NCI-H2196 (cell line): ENCODE measurements at regions not wholly inside any gene's neighbourhood (a gene's known extent, or its start where the extent isn't known, plus 50 kb on each side); places are given as distances from the start of the nearest gene placed in this dataset.

Source experiments
- DNase-seq: peaks from one replicate; lab custom pipeline; 2025; ENCODE audit not compliant: unreplicated experiment; lab: John Stamatoyannopoulos, UW

DNA sequence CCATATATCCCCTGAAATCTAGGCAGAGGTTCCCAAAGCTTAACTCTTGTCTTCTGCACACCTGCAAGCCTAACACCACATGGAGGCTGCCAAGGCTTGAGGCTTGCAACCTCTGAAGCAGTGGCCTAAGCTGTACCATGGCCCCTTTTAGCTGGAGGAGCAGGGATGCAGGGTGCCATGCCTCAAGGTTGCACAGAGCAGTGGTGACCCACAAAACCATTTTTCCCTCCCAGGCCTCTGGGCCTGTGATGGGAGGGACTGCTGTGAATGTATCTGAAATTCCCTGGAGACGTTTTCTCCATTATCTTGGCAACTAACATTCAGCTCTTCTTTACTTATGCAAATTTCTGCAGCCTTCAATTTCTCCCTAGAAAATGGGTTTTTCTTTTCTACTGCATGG, 210.0 kb upstream of the KITLG start:
- DNase-seq, result no peak

DNA sequence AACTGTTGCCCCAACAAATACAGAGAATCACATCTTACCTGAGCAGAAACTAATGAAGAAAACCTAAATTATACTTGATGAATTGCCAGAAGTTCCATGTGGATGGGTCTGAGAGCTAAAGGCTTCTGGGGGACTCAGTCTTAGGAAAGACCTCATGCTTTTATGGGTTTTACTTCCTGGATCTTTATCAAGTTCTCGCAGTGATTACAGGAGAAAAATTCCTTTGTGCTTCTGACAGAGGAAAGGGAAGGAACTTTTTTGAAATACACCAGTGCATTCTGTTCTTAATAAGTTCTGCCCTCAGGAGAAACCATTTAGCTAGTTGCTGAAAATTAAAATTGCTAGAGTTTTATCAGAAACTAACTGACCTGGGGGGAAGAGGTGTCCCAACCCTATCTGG, 203.9 kb upstream of the KITLG start:
- no peak for DNase-seq

DNA sequence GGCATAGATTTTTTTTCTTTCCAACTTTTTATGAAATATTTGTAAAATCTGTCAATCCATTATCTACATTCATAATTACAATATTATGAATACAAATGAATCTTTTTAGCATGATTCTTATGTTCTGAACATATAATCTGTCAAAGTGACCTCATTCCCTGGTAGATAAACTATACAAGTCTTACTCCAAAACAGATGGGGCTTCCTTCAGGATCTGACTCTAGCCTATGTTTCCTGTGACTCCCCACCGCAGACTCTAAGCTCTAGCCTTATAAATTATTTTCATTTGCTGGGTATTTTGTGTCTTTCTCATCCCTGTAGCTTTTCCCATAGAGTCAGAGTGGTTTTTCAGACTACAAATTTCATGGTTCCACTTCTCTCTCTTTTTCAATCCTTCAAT, 202.1 kb upstream of the KITLG start:
- DNase-seq, result no peak

DNA sequence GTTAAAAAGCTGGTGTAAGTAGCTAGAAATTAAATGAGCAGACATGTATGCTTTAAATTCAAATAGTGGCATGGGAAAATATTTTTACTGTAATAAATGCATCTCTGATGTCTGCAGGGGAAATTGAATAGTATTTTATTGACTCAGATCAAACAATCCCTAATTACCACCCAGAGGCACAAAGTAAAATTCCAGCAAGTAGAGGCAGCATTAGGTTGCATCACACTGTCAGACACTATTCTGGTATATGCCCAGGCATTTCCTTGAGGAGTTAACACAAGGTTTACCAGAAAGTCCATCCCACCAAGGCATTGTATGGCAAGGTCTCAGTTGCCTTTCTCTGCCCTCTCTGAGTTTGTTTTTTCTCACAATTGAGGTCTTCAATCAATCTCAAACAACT, 201.6 kb upstream of the KITLG start:
- DNase-seq, result no peak

DNA sequence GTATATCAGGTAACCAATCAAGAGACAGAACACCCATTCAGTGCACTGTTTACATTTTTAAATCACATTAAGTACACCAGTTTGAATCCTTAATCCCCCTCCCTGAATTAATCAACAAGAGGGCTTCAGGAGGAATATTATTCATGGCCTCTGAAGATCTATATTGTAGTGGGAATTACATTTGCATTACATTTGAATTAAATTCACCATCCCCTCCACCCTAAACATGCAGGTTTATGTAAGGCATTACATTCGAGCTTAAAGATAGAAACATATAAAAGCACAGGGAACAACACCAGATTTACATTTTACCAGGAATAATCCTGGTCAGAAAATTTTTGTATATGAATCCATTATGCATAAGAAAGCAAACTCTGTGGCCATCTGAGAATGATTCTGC, 197.8 kb upstream of the KITLG start:
- no peak for DNase-seq

DNA sequence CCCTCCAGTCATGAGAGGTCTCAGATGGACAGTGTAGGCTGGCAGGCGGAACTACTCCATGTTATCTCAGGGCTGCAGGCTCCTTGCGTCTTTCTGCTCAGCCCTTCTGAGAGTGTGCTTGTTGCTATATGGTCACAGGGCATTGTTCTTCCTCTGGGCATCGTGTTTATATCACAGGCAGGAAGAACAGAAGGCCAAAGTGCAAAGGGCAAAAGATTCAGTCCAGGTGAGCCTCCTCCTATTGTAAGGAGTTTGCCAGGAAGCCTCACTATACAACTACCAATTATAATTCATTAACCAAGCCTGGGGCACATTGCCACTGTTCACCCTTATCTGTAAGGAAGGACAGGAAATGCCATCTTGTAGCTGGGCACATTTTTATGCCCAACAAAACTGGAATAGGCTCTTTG, 195.5 kb upstream of the KITLG start:
- DNase-seq, result no peak

DNA sequence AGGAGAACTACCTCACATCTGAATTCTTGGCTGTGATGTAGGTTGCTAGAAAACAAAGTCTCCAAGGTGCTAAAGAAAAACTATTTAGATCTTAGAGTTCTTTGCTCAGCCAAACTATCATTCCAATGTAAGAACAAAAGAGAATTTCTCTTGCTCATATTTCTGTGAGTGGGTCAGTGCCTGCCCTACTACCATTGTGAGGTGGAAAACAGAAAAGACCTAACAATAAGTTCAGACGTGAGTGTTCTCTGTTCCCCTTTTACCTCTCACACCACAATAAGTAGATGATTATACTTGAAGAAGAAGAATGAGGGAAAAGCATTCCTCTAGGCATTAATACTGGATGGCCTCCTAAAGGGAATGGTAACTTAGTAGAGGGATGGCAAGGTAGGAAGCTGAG, 187.4 kb upstream of the KITLG start:
- DNase-seq, result no peak

DNA sequence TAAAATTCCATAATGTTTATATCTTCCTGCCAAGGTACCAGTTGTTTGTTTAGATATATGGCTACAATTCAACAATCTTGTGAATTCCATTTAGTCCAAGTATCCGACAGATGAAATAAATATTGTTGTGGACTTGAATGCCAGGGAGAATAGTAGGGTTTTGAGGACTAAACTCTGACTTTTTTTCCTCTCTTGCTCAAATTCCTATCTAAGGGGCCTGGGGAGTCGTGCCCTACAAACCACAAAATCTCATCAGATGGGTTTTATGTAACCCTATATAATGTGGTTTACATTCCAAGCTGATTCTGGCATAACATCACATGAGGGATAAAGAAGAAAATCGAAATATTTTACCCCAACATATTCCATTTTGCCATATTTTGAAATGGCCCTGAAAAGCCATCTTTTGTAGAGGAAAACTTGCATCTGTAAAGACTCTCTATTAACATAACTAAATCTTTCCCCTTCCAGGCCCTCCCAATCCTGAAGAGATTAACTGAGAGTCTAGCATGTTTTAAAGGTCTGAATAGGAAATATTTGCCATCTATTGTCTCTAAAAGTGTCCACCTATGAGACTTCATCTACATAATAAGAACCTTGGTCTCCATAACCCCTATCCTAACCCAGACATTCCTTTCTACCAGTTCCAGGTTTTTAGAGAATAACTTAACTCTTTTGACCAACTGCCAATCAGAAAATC, 184.7 kb upstream of the KITLG start:
- no peak for DNase-seq

DNA sequence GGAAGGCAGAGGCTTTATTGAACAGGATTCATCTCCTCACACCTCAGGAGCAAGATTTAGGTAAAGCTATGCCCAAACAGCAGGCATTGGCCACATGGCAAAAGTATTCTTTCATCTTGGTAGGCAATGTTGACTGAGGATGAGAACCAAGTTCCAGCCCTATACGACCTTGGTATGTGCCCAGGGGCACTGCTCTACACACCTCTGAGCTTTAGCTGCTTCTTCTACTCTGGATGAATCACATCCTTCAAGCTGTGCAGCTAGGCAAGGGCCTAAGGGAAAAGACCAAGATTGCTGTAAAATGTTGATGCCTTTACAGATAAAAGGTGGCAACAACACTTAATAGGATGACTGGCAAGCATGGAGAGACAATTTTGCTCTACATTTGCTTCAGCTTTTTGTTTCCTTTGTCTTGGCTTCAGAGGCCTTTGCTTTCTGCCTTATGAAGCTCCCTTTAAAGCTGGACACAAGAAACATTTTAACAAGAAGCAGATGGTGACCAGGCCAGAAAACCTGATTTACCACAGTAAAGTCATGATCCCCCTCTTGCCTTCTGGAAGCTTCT, 183.3 kb upstream of the KITLG start:
- no peak for DNase-seq

DNA sequence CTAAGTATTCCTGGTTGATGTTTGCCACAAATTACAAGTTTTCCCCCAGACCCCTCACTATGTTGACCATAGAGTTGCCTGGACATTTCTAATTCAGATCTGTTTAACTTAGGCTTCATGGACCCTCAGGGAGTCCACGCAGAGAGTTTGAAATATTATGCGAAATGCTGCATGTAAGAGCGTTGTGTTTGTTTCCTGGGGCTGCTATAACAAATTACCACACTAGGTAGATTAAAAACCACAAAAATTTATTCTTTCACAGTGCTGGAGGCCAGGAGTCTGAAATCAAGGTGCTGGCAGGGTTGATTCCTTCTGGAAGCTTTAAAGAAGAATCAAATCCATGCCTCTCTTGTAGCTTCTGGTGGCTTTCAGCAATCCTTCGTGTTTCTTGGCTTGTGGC, 177.9 kb upstream of the KITLG start:
- no peak for DNase-seq

DNA sequence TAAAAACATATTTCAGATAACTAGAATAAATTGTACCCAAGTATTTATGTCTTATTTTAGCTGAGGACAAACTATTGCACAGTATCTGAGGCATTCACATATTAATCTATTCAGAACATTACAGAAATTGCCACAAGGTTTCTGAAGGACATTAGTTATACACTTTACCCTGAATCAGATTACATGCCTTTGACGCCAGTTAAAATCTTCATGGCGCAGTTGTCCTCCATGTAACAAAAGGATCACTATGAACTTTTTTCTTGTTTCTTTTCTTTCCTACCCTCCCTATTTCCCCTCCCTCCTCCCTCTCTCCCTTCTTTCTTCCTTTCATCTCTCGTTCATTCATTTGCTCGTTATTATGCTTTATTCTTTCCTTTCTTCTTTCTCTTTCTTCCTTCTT, 176.6 kb upstream of the KITLG start:
- no peak for DNase-seq

DNA sequence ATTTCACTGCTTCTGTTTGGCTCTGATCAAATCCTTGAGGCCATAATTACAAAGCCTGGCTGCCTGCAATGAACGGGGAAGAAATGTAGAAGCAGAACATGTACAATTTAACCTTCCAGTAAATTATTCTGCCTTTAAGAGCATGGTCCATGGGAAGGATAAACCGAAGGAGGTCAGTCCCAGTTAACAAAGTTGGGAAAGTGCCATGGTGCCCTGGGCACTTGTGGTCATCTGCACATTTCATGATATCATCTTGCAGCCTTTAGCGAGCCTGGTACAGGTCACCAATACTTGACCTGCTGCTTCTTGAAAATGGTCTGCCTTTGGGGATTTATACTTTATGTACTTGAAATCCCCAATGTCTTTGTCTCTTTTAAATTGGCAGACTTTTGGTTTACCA, 175.9 kb upstream of the KITLG start:
- peak; percentile 14 for DNase-seq

DNA sequence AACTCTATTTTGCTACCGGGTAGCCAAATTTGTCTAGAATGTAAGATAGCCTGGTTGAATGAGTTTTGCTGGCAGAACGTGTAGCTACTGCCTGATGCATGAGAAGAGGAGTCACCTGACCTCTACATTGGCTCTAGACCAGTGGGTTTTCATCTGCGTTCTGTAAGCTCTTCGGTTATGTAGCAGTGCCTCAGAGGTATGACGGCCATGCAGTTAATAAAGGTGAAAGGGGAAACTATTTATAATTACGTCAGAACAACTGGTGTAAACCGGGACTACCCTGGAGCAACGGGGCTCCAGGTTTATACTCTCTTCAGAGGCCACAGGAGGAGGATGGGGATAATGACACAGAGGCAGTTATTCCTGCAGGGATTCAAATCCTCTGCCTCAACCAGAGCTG, 173.4 kb upstream of the KITLG start:
- no peak for DNase-seq

DNA sequence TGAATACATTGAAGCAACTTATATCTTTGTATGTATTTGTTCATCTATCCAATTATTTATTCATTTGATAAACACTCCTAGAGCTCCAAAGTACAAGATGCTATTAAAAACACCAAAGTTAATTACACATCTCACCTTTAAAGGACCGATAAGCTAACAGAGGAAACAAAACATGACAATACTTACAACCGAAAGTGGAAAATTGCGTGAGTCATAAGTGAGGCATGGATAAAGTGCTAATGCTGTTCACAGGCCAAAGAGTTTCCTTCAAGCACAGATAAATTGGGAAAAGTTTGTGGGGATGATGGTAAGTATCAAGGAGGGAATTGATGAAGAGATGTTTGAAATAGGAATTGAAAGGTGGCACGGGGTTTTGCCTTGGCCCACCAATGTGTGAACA, 172.8 kb upstream of the KITLG start:
- no peak for DNase-seq

DNA sequence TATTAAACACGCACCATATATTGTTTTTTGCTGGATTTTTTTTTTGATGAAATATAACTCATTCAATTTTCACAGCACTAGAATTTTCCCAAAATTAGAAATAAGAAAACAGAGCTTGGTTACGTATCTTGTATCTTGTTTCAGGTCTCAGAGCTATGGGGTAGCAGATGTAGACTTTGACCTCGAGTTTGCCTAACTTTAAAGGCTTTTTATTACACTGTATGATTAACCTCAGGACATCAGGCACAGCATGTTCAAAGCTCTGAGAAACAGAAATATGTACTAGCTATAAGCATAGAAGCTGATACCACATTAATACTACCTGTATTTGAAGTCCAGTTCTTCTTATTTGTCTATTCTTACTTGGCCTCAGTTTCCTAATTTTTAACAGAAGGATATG, 171.9 kb upstream of the KITLG start:
- no peak for DNase-seq

DNA sequence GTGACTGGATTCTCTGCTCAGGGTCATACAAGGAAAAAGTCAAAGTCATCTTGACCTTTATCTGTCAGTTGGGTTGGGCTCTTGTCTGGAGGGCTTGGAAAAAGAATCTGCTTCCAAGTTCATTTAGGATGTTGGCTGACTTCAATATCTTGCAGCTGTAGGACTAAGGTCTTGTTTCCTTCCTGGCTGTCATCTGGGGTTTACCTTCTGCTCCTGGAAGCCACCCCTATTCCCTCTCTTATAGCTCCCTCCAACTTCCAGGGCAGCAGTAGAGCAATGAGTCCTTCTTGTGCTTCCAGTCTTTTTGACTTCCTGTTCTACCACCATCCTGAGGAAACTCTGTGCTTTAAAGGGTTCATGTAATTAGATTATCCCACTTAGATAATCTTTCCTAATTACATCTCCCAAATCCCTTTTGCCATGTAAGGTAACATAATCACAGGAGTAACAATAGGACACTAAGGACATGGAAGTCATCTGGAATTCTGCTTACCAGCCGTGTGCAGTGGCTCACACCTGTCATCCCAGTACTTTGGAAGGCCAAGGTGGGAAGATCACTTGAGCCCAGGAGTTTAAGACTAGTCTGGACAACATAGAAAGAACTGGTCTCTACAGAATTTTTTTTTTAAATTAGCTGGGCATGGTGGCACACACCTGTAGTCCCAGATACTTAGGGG, 170.7 kb upstream of the KITLG start:
- DNase-seq, result no peak

DNA sequence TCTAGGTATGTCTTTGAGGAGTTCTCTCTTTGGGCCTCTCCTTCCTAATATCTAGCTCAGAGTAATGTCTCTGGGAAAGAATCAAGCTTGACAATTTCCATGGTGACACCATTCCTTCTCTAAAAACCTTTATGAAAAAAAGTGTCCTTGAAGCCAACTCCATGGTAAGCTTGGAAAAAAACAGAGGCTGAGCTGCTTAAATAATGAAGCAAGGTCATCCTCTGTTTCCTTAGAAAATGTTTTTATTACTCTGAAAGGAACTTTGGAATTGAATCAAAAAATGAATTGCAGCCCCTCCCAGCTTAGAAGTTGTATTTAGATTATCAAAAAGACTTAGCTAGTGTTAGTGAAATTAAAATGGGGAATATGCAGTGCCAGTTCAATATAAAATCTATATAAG, 166.1 kb upstream of the KITLG start:
- DNase-seq, result no peak

DNA sequence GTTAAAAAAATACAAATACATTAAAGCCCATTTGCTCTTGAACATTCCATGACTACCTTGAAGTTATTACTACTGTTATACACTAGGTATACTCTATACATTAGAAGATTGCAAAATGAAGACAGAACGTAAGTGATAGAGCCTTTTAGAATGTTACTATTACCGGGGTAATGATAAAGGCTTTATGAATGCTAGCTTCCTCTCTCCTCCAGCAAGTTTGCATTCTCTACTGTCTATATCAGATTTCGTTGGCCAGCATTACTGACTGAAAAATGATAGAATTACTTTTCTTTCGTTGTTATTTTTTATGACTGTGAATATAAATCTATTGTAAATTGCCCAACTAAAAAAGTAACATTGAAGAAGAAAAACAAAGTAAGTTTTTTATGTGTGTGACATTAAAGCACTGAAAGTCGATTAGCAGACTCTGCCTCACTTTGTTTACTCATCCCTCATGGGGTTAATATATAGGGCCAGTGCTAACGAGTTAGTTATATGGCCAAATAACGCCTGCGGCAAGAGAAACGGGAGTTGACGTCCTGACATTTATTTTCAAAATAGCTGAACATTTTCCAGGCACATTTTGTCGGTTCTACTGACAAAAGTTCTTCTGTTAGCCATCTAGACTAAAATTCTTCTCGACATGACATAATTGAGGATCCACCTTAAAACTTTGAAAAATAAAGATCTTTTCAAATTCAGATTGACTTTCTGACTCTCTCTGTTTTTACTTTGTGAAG, 163.8 kb upstream of the KITLG start:
- no peak for DNase-seq

DNA sequence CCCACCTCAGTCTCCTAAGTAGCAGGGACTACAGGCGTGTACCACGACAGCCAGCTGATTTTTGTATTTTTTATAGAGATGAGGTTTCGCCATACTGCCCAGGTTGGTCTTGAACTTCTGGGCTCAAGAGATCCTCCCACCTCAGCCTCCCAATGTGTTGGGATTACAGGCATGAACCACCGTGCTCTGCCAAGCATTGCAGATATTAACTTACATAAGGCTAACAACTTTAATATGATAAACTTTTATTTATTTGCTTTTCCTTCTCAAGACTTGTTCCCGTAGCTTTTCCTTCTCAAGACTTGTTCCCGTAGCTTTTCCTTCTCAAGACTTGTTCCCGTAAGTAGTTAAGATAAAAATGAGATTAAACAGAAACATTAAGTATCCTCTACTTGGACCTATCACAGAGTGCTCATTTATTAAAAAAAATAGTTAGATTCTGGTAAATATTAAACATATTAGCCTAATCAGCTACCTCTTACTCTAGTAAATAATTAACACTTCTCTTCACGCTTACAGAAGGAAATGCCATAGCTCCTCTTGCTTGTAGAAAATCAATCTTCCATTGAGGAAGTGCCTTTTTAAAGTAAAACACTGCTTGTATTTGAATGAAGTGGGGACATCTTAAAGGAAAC, 157.7 kb upstream of the KITLG start:
- no peak for DNase-seq

DNA sequence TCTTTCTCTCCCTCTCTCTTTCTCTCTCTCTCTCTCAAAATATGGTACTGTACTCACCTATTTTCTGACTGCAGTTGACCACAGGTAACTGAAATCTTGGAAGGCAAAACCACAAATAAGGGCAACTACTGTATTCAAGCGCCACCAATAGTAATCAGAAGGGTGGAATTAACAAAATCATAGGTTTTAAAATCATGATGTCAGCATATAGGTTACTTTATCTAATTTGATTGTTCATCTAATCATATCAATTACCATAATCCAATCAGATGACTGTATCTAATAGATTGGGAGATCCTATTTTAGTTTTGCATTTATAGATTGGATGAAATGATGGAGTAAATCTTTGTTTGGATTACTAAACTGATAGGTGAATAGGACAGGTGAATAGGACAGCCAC, 155.8 kb upstream of the KITLG start:
- DNase-seq, result no peak

DNA sequence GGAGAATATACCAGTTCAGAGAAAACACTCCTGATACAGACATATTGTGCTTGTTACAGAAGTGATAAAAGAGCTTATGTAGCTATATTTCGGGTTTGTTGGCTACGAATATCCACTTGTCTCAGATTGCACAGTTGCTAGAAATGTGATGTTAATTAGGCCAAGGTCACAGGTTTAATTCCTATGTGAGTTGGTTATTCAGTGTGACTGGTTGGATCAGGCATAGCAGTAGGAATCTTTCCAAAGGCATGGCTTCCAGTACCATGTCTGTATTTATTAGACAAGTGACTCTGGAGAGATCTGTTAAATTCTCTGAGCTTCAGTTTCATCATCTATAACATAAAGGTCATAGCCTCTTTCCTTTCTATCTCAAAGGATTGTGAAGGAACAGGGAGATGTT, 152.7 kb upstream of the KITLG start:
- no peak for DNase-seq

DNA sequence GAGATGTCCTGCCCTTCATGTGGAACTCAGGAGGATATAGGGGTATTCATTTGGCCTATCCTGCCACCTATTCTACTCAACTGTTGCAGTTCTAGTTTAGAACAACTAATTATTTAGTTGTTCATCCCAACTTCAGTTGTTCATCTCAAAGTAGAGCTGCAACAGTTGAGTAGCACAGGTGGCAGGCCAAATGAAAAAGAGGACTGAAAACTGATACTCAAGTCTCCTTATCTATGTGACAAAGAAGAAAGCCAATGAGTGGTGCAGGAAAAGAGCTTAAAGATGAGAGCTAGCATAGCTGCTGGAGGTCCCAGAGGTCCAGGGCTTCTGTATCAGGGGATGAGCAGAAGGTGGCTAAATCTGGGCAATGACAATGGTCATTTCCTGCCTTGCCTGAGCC, 148.9 kb upstream of the KITLG start:
- no peak for DNase-seq
